Stimulated activated CD4-positive, alpha-beta T cell treated with anti-CD3 and anti-CD28 coated beads, Interleukin-15, amount 100 ng/mL, for 48 hours (primary cell): ENCODE measurements at regions not wholly inside any gene's neighbourhood (a gene's known extent, or its start where the extent isn't known, plus 50 kb on each side); places are given as distances from the start of the nearest gene placed in this dataset.
"Not testable (repeated sequence)": the region's sequence is repeated elsewhere in the genome, so short reads cannot be mapped to it uniquely, and the experiment has no call there.

Experiments
- DNase-seq, 2 donors: peaks; one replicate each; pipeline ENCODE4 v3.0.0-alpha.2; 2020; ENCODE audit warnings: low read depth in 2 of 2

GRCh38 chr7:118918556-118918955 is 694.1 kb downstream of the ANKRD7 start:
- no peak for DNase-seq

DNA sequence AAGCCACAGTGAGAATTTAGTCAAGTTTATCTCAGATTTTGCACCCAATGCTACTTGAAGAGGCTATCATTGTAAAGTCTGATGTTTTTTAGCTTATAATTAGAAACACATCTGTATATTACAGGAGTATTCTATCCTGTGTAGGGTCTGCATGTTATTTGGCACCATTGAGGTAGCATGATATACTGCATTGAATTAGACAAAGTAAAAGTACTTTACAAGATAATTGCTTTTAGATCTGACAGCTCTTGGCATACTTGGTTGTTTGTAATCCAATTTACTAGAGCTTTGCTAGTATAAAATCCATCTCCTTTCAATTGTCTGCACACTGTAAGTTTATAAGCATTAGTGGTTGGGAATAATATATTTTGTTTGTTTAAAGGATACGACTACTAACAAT is 714.3 kb downstream of the ANKRD7 start:
- DNase-seq: no peak

DNA sequence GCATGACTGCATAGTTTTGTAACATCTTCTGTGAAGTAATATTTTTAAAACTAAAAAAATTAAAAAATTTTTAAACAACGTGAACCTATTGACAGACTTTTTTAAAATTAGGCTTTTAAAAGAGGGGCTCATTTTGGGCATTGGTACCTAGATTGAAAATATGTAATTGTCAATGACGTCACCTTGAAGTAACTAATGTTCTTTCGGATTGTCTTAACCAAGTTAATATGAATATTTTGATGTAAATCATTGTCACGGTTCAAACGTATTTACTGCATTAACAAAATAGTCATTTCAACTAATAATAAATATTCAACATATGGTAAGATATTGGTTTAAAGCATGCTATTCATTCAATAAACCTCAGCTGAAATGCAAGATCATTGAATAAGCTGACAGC is 719.8 kb downstream of the ANKRD7 start:
- DNase-seq: no peak

- DNase-seq: no peak
These were observed 721.6 kb downstream of the ANKRD7 start for GRCh38 chr7:118945911-118946682.

- no peak for DNase-seq
These were observed 724.0 kb downstream of the ANKRD7 start for GRCh38 chr7:118948508-118948907.

GRCh38 chr7:118949031-118949430 is 724.5 kb downstream of the ANKRD7 start:
- no peak for DNase-seq

DNA sequence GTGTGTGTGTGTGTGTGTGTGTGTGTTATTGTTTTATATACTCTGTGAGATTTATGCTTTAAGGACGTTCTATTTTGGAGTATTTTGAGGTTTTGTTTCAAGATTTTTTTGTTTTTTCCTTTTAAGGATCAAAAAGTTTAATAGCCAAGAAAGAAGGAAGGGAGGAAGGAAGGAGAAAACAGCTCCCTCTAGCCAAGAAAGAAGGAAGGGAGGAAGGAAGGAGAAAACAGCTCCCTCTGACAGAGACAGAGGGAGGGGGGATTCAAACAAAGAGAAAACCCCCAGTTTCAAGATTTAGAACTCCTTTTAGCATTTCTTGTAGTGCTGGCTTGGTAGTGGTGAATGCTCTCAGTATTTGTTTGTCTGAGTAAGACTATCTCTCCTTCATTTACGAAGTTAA is 731.8 kb downstream of the ANKRD7 start:
- DNase-seq: not testable (repeated sequence)

- DNase-seq: no peak
These were observed 744.9 kb downstream of the ANKRD7 start for GRCh38 chr7:118969370-118969769.

DNA sequence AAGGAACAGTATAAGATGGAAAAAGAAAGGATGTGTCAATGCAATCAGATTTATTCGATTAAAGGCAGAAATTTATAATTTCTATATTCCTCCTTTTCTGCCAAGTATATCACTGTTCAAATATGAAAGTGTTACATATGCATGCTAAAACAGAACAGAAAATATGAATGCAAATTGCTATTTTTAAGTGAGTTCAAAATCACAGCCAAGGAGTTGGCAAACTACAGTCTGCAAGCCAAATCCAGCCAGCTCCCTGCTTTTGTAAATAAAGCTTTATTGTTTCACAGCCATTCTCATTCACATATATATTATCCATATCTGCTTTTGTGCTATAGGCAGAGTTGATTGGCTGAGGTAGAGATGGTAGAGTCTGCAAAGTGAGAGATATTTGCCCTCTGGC is 747.2 kb downstream of the ANKRD7 start:
- no peak for DNase-seq

- DNase-seq: no peak
These were observed 750.3 kb downstream of the ANKRD7 start for GRCh38 chr7:118974836-118975235.

- no peak for DNase-seq
These were observed 770.8 kb downstream of the ANKRD7 start for GRCh38 chr7:118995350-118995749.

GRCh38 chr7:119007236-119007635 is 782.7 kb downstream of the ANKRD7 start:
- DNase-seq: no peak

- DNase-seq: no peak
These were observed 786.1 kb downstream of the ANKRD7 start for GRCh38 chr7:119010635-119011034.

DNA sequence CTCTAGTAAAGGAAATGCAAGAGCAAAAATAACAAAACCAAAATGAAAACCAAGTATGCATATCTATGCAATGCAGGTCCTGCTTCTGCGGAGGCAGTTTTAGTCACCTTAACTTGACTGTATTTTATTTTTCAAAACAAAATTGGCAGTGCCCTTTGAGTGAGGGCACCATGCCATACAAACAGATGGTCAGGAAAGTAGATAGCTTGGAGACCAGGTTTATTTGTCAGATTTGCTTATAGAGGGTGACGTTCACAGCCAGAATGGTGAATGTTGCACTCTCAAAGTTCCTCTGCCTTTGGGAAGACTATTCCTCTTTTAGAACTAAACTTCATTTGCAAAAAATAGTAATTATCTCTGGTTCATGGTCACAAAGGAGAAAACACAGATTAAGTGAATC is 801.9 kb downstream of the ANKRD7 start:
- no peak for DNase-seq

GRCh38 chr7:119028736-119029135 is 804.2 kb downstream of the ANKRD7 start:
- no peak for DNase-seq

DNA sequence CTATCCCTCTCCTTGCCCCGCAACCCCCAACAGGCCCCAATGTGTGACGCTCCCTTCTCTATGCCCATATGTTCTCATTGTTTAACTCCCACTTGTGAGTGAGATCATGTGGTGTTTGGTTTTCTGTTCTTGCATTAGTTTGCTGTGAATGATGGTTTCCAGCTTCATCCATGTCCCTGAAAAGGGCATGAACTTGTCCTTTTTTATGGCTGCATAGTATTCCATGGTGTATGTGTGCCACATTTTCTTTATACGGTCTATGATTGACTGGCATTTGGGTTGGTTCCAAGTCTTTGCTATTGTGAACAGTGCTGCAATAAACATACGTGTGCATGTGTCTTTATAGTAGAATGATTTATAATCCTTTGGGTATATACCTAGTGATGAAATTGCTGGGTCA is 807.6 kb downstream of the ANKRD7 start:
- not testable (repeated sequence) for DNase-seq

GRCh38 chr7:119033641-119034040 is 809.1 kb downstream of the ANKRD7 start:
- DNase-seq: no peak

GRCh38 chr7:119037941-119038340 is 813.4 kb downstream of the ANKRD7 start:
- no peak for DNase-seq

- DNase-seq: no peak
These were observed 821.6 kb downstream of the ANKRD7 start for GRCh38 chr7:119046068-119046467.

DNA sequence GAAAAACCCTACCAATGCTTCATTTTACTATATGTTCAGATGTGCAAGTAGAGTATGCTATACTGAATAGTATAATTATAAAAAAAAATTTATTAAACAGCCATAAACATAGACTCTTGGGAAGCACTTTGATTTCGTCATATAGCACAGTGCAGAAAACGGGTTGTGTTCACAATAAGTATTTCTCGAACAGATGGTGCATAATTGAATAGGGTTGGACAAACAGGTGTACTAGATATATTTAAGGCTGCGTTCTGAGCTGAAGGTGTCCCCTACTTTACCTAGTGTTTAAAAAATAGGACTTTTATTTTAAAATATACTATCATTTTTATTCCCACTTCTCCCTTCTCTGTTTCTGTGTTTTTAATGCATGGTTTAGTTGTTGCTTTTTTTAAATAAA is 841.5 kb downstream of the ANKRD7 start:
- DNase-seq: no peak

DNA sequence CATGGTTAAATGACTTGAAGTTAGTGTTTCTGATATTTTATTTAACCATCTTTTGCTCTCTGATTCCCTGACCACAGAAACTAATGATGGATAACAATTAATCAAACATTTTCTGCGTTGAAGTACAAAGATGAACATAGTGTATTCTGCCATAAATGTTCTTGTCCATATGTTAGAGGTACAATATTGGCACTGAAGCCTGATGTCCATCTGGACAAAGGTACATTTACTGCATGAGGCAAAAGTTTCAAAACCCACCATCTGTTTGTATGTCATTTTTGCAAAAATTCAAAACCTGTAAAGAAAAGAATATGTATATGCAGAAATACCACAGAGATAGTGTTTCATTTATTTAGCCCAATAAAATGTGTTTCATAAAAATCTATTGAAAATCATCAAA is 861.5 kb downstream of the ANKRD7 start:
- DNase-seq: no peak

DNA sequence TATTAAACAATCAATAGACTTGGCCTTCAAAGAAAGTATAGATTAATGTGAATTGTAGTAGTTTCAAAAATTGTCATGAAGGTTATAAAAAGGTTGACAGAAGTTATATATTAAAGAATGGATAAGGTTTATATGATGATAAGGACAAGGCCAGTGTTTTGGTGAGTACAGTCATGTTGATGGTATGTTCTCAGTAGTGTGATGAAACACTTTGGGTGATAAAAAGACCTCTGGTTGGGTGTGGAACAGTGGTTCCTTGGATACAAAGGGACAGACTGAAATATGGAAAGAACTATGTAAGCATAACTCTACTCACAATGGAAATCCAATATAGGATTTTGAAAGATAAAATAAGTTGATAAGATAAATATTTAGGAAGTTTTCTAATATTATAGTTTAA is 866.3 kb downstream of the ANKRD7 start:
- DNase-seq: no peak

- DNase-seq: no peak
These were observed 872.2 kb downstream of the ANKRD7 start for GRCh38 chr7:119096683-119097082.
